ENCODE measurements at regions not wholly inside any gene's neighbourhood (a gene's known extent, or its start where the extent isn't known, plus 50 kb on each side); places are given as distances from the start of the nearest gene placed in this dataset.
"Not testable (repeated sequence)": the region's sequence is repeated elsewhere in the genome, so short reads cannot be mapped to it uniquely, and the experiment has no call there.

GRCh38 chr6:106884576-106884975 lies 90.0 kb downstream of the CD24 start:
- no peak for DNase-seq (ENCODE audit: low spot score)

- DNase-seq (ENCODE audit: low spot score) = no peak
Measured at GRCh38 chr6:106883808-106884262, 90.7 kb downstream of the CD24 start.

- DNase-seq (ENCODE audit: low spot score) = no peak
Measured at GRCh38 chr6:106882601-106883518, 91.7 kb downstream of the CD24 start.

- no peak for DNase-seq (ENCODE audit: low spot score)
Measured at GRCh38 chr6:106882138-106882537, 92.4 kb downstream of the CD24 start.

GRCh38 chr6:106880952-106881351 lies 93.6 kb downstream of the CD24 start:
- DNase-seq (ENCODE audit: low spot score) = no peak

- DNase-seq (ENCODE audit: low spot score) = no peak
Measured at GRCh38 chr6:106875782-106876321, 98.7 kb downstream of the CD24 start.

- DNase-seq (ENCODE audit: low spot score) = no peak
Measured at GRCh38 chr6:106874481-106874880, 100.0 kb downstream of the CD24 start.

GRCh38 chr6:106872049-106872448 lies 102.5 kb downstream of the CD24 start:
- no peak for DNase-seq (ENCODE audit: low spot score)

GRCh38 chr6:106870824-106871717 lies 103.5 kb downstream of the CD24 start:
- no peak for DNase-seq (ENCODE audit: low spot score)

- no peak for DNase-seq (ENCODE audit: low spot score)
Measured at GRCh38 chr6:106870069-106870468, 104.5 kb downstream of the CD24 start.

- no peak for DNase-seq (ENCODE audit: low spot score)
Measured at GRCh38 chr6:106869203-106869602, 105.3 kb downstream of the CD24 start.

- DNase-seq (ENCODE audit: low spot score) = no peak
Measured at GRCh38 chr6:106866875-106867658, 107.5 kb downstream of the CD24 start.

GRCh38 chr6:106862858-106863257 lies 111.7 kb downstream of the CD24 start:
- DNase-seq (ENCODE audit: low spot score) = no peak

GRCh38 chr6:106860940-106861339 lies 113.6 kb downstream of the CD24 start:
- no peak for DNase-seq (ENCODE audit: low spot score)

GRCh38 chr6:106858653-106859092 lies 115.9 kb downstream of the CD24 start:
- DNase-seq (ENCODE audit: low spot score) = no peak

- DNase-seq (ENCODE audit: low spot score) = no peak
Measured at GRCh38 chr6:106857771-106858652, 116.5 kb downstream of the CD24 start.

GRCh38 chr6:106857310-106857709 lies 117.2 kb downstream of the CD24 start:
- DNase-seq (ENCODE audit: low spot score) = not testable (repeated sequence)

- no peak for DNase-seq (ENCODE audit: low spot score)
Measured at GRCh38 chr6:106856227-106856874, 118.2 kb downstream of the CD24 start.

GRCh38 chr6:106855117-106855516 lies 119.4 kb downstream of the CD24 start:
- DNase-seq (ENCODE audit: low spot score) = no peak
